LNCaP clone FGC (cell line): ENCODE measurements at regions not wholly inside any gene's neighbourhood (a gene's known extent, or its start where the extent isn't known, plus 50 kb on each side); places are given as distances from the start of the nearest gene placed in this dataset.

Experiments
- DNase-seq: peaks from one replicate; pipeline ENCODE4 v3.0.0-alpha.2; 2011; ENCODE audit warnings: low read depth
- H3K4me3 ChIP-seq: 2 replicates; pipeline ENCODE4 v1.5.1; 2011; ENCODE audit warnings: mild to moderate bottlenecking, low read depth, low read length, control low read depth
- CTCF ChIP-seq: IDR thresholded peaks from 2 replicates; pipeline ENCODE4 v1.5.1; 2012; ENCODE audit warnings: mild to moderate bottlenecking; ENCODE audit not compliant: control insufficient read depth, insufficient read depth; ENCODE audit errors: extremely low read depth

DNA sequence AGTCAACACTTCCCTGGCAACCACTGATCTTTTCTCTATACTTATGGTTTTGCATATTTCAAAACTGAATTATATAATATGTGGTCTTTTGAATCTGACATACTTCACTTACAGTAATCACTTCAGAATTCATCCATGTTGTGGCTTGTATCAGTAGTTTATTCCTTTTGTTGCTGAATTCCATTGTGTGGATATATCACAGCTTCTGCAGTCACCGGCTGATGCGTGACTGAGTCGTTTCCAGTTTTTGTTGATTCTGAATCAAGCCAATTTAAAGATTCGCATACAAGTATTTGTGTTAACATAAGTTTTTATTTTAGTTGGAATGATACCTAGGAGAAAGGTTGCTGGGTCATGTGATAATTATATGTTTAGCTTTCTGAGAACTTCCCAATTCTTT, 672.5 kb upstream of the ANKRD30A start:
- no peak overlapping the region for H3K4me3 ChIP-seq
- DNase-seq = no peak

DNA sequence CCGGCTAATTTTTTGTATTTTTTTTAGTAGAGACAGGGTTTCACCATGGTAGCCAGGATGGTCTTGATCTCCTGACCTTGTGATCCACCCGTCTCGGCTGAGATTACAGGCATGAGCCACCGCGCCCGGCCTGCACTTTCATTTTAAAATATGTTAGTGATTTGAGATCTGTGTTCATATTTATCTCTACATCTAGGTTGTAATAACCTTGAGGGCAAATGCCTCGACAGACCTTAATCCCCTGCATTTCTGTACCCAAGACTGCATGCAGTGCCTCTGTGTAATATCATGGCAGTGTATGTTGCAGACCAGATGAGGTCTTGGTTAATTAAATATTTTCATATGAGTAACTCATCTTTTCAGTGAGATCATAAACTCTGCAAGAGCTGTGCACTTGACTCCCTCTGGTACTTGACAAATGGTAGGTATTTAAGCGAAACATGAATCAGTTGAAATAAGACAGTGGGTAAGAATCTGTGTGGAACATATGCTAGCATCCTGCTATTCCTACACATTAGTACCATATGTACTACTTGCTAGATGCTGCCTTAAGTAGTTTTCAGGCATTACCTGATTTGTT, 673.9 kb upstream of the ANKRD30A start:
- no peak for DNase-seq
- H3K4me3 ChIP-seq = no peak overlapping the region
- no peak for TF ChIP-seq CTCF

More for the DNA sequence above, 672.5 kb upstream of the ANKRD30A start:
- no peak for TF ChIP-seq CTCF

DNA sequence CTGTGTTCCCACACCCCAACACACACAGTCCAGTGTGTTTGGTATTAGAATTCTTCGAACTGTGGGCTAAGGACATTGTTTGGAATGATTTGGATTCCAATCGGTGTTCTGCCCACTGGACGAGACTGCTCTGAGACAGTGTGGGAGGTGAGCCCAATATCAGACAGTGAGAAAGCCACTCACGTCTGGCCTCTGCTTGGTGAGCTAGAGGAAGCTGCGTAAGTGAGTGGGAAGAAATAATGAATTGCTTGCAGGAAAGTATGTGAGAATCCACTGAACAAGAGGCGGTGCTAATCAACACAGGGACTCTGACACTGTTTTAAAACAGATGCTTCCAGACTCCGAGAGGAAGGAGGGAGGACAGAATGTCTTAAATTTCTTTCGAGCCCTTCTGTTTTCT, 675.0 kb upstream of the ANKRD30A start:
- no peak overlapping the region for H3K4me3 ChIP-seq
- no peak for DNase-seq
- TF ChIP-seq CTCF = no peak

- no peak for TF ChIP-seq CTCF
- H3K4me3 ChIP-seq = no peak overlapping the region
Measured at GRCh38 chr10:36448760-36449691, 676.4 kb upstream of the ANKRD30A start.

GRCh38 chr10:36446881-36447280, 678.5 kb upstream of the ANKRD30A start:
- DNase-seq = no peak
- TF ChIP-seq CTCF = no peak
- no peak overlapping the region for H3K4me3 ChIP-seq

More at GRCh38 chr10:36448760-36449691, 676.4 kb upstream of the ANKRD30A start:
- no peak for DNase-seq

- no peak overlapping the region for H3K4me3 ChIP-seq
- no peak for TF ChIP-seq CTCF
- DNase-seq = no peak
Measured at GRCh38 chr10:36443233-36443632, 682.2 kb upstream of the ANKRD30A start.

GRCh38 chr10:36441557-36441956, 683.8 kb upstream of the ANKRD30A start:
- H3K4me3 ChIP-seq = no peak overlapping the region
- DNase-seq = no peak
- TF ChIP-seq CTCF = no peak
